HG03558 (cell line): ENCODE measurements at regions not wholly inside any gene's neighbourhood (a gene's known extent, or its start where the extent isn't known, plus 50 kb on each side); places are given as distances from the start of the nearest gene placed in this dataset.
"Not testable (repeated sequence)": the region's sequence is repeated elsewhere in the genome, so short reads cannot be mapped to it uniquely, and the experiment has no call there.

Experiments used
- ATAC-seq: cut with Tn5 transposase; IDR thresholded peaks from one replicate; pipeline ENCODE4 v1.9.1; 2021; ENCODE audit warnings: moderate number of reproducible peaks; ENCODE audit not compliant: unreplicated experiment; ENCODE audit errors: extremely low read depth

DNA sequence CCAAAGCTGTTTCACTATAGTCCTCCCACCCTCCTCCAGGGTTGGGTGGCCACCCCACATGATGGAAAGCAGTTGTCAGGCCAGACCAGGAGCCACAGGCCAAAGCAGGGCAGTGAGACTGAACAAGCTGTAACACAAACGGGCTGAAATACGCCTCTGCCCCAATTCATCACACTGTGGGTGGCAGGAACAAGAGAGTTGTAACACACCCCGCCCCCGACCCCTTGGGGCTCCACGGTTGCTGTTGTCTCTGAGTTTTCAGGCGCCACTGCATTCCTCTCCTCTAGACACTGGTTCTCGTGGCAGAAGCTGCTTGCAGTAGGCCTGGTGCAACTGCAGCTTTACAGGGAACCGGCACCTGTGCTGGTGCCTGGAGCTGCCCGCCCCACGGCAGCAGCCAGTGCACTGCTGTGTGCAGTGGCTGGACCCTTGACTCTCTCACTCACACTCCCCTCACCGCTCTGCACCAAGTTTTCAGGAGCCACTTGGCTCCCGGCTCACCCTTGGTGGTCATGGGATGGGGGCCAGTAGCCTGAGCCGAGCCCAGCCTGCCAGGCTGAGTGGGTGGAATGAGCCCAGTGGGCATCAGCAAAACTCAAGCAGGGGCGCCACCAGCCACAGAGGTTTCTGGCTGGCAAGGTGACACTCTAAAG lies 1314.5 kb upstream of the MIR17HG start:
- no peak for ATAC-seq

DNA sequence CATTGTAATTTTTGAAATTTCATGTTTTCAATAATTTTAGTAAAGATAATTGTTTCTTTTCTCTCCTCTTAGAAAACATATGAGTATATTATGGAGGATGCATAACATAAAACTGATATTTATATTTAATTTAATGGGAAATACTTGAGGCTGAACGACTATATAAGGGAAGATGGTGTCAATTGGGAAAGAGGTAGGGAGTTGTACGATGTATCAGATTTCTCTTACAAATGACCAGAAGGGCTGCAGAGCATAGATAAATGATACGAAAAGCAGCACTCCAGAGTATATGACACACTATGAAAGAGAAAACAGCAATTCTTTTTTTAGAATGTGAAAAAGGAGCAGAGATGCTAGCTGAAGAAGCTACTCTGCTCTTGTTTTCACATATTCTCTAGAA lies 1308.0 kb upstream of the MIR17HG start:
- no peak for ATAC-seq

DNA sequence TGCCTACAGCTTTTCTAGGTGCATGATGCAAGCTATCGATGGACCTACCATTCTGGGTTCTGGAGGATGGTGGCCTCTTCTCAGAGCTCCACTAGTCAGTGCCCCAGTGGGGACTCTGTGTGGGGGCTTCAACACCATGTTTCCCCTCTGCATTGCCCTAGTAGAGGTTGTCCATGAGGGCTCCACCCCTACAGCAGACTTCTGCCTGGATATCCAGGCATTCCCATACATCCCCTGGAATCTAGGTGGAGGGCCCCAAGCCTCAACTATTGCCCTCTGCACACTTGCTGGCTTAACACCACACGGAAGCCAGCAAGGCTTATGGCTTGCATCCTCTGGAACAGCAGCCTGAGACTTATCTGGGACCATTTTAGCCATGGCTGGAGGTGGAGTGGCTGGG lies 1299.9 kb upstream of the MIR17HG start:
- ATAC-seq: no peak

DNA sequence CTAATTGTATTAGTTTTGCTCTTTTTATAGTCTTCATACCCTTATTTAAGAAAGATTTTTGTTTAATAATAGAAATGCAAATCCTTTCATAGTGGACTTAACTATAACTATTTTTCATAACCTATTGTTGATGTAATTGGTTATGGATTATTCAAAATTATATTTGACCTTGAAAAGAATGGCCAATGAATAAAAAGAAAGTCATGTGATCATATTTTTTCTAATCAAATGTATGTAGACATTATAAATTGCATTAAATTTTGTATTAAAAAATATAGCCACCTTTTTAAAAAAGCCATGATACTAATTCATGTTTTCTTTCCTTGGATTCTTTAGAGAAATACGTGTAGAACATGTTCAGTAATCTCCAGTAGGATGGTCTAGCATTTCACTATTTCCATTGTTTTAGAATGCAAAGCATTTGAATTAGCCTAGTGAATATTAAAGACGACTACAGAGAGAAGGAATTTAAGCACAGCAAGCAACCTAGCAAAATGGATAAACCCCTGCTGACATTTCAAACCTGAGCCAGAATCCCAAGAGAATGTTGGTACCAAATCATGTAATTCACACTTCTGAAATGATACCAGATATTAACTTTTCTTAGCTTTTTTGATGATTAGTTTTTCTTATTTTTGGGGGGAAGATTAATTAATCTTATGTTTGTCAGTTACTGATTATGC lies 1297.4 kb upstream of the MIR17HG start:
- no peak for ATAC-seq

DNA sequence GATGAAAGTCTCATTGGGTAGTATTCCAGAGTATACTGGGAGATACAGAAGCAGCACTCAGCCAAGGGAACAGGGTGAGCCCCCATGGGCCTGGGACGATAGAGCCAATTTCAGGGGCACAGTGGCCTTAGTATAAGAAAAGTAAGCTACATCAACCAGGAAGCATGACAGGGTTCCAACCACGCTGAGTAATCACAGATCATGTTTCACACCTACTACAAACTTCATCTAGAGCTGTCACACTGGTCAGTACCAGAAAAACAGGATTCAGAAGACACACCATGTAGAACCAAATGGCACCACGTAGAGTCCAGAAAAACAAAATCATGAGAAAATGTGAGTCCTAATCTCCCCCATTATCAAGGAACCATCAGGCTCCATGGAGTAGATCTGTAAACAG lies 1292.4 kb upstream of the MIR17HG start:
- no peak for ATAC-seq

DNA sequence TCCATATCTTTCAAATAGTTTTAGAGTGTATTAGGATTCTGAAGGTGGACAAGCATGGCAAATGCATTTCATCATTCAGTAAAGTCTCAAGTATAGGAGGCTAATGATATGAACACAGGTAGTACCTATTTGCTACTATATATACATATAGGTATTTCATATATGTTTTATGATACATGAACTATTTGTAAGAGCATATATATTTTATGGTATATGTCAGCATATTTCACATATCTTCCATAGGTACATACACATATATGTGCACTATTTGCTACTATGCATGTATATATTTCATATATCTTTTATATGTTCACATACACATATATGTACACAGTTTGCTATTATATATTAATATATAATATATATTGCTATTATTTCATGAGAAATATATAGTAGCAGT lies 1291.7 kb upstream of the MIR17HG start:
- ATAC-seq: no peak

DNA sequence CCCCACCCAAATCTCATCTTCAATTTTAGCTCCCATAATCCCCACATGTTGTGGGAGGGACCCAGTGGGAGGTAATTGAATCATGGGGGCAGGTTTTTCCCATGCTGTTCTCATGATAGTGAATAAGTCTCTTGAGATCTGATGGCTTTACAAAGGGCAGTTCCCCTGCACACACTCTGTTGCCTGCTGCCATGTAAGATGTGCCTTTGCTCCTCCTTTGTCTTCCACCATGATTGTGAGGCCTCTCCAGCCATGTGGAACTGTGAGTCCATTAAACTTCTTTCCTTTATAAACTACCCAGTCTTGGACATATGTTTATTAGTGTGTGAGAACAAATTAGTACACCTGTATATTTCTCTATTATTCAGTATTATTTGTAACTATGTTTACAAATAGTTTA lies 1283.3 kb upstream of the MIR17HG start:
- ATAC-seq: not testable (repeated sequence)

DNA sequence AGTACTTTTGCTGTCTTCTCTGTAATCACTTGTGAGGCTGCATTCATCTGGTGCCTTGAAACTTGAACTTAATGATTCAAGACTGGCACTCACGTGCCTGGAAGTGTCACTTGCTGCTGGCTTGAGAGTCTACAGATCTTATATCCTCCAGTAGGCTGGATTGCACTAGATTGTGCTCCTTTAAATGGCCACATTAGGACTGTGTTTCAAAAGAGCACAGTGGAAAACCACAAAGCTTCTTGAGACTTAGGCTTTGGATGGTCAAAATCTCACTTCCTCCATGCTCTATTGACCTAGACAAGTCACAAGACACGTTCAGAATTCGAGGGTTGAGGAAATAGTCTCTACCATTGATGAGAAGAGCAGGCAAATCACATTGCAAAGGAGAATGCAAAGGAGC lies 1278.8 kb upstream of the MIR17HG start:
- ATAC-seq: no peak

DNA sequence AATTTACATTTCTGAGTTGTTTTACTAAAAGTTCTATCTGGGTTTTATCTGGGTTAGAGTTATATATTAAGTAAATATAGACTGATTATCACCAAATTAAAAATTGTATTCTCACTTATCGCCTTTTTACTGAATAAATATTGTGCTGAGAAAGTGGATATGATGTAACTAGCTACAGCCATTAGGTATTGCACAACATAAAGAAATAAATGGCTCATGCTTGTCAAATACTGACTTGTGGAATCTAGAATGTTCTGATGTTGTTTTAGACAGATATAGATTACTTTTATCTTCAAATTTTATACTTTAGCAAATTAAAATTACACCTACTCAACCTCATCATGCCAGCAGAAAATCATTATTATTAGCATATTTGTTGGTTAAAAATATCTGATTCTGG lies 1277.1 kb upstream of the MIR17HG start:
- no peak for ATAC-seq

DNA sequence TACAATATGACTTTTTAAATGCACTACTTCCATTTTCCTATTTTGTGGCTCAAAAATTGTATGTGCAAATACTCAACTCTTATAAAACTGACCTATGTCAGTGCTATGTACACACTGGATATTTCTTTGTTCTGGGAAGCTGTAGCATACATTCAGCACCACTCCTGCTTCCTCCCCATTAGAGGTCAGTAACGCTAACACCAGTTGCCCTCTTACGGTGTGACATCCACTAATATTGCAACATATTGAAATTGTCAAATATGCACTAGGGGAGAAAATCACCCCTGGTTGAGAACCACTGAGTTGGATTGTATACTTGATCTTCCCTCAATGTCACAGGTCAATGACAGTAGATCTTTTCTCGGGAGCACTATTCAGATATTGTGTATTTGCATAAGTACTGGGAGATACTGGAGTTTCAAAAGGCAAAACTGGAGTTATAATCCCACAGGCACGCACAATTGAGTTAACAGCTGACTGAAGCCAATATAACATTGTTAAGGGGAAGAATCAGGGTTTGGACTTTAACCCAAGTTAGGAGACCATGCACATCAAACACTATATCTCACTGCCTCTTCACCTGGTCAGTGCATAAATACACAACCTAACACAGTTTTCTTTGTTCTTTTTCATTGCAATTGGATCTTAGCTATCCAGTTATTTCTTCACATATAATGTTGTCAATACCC lies 1276.5 kb upstream of the MIR17HG start:
- no peak for ATAC-seq

DNA sequence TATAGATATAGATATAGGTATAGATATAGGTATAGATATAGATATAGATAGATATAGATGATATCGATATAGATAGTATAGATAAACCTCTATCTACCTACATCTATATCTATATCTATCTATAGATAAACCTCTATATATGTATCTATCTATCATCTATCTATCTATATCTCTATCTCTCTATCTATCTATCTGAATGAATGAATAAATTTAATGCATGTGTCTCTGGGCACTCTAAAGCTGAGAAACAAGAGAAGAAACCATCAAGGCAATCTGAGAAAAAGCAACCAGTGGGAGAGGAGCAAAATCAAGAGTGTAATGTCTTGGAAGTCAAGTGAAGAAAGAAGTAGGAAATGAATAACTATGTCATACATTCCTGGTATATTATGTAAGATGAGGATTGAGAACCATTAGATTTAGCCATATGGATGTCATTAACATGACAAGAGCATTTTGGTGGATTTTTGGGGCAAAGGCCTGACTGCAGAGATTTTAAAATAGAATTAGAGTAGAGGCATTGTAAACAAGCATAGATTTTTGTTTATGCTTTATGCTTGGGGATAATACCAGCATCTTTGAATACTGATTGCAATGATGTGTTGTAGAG lies 1262.7 kb upstream of the MIR17HG start:
- ATAC-seq: no peak

DNA sequence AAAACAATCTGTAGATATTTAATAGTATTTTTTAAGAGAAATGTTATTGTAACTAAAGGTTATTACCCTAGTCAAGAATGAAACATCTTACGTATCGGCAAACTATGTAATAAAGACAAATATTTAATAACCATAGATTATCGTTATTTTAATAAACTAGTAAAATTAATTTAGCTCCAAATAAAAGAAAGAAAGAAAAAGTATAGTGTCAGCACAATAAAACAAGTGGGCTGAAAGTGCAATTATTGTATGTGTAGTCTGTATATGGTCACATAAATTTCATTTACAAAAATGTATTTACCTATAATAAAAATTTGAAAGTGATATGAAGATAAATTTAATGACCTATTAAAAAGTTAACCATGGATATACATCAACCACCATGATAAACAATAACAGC lies 1258.4 kb upstream of the MIR17HG start:
- ATAC-seq: no peak

DNA sequence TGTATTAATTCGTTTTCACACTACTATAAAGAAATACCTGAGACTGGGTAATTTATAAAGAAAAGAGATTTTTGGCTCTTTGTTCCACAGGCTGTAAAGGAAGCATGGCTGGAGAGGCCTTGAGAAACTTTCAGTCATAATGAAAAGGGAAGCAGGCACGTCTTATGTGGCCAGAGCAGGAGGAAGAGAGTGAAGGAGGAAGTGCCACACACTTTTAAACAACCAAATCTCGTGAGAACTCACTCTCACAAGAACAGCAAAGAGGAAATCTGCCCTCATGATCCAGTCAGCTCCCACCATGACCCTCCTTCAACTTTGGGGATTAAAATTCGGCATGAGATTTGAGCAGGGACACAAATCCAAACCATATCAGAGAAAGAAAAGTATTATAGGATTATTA lies 1255.9 kb upstream of the MIR17HG start:
- ATAC-seq: no peak

DNA sequence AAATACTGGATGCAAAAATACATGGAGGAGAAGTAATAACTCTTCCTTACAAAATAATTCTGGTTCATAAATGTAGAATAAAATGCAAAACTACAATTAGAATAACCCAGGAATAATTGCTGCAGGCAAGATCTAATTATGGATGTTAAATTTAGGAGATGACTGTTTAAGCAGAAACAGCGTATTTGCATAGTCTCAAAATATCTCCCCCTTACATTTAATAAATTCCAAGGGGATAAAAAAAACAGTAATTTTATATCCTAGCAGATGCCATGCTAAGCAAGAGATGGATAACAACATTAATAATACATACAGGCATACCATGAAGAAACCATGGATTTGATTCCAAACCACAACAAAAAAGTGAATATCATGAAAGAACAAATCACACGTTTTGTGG lies 1253.1 kb upstream of the MIR17HG start:
- no peak for ATAC-seq

DNA sequence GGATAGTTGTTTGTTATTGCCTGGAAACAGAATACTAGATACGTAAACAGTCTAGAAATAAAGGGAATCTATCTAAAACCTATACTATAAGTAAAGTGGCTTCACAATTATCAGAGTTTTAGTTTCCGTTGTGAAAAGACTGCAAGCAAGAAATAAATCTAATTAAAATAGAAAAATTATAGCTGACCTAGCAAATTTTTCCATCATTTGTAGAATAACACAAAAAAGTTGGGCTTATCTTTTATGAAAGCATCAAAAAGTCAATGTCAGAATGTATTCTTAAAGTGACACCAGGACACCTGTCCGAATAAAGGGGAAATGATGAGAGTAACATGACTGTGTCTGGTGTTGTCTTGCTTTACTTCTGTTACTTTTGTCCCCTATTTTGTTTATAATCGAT lies 1248.9 kb upstream of the MIR17HG start:
- ATAC-seq: no peak

DNA sequence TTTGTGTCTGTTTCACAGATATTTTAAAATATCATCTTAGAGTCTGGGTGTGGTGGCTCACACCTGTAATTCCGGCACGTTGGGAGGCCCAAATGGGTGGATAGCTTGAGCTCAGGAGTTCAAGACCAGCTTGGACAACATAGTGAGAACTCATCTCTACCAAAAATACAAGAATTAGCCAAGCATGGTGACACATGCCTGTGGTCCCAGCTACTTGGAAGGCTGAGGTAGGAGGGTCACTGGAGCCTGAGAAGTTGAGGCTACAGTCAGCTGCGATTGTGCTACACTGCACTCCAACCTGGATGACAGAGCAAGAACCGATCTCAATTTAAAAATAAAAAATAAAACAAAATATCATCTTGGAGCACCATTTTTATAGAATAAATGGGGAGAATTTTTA lies 1247.6 kb upstream of the MIR17HG start:
- no peak for ATAC-seq

DNA sequence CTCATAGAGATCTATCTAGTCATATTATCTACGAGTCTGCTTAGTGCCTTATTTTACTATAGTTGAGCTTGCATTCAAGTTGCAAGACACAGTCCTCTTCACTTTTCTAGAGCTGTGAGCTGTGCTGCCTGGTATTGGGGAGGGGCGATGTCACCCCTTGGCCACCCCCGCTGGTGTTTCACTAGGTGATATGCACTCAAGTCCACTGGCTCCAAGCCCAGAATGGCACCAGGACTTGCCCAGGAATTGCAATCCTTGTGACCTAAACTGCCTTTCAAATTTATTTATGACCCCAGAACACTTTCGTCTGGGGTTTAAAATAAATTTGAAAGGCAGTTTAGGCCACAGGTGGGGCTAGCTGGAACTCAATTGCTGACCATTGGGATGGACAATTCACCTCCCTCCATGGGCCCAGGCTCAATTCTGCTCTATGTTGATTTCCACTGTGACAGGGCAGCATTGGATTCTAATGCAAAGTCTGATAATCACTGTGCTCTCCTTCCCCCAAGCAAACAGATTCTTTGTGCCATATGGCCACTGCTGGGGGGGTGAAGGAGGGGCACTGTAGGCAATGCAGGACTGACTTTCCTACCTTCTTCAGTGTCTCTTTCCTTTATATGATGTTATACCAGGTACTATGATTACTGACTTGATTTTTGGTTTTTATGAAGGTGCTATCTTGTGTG lies 1244.2 kb upstream of the MIR17HG start:
- no peak for ATAC-seq

DNA sequence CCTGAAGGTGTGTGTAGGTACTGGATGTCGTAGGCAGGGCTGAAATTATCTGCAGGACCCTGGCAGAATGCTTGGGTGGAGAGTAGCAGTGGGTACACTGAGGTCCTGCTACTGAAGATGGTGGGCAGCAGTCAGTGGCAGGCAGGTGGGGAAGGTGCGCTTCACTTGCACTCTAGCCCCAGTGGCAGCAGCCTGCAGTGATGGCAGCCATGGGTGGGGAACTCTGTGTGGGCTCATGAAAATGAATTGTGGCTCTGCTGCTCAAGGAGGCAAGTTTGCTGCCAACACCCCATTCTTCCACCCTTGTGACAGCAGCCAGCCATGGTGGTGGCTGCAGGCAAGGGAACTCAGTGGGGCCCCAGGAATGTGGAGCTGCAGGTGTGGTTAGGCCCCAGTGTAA lies 1242.7 kb upstream of the MIR17HG start:
- no peak for ATAC-seq

DNA sequence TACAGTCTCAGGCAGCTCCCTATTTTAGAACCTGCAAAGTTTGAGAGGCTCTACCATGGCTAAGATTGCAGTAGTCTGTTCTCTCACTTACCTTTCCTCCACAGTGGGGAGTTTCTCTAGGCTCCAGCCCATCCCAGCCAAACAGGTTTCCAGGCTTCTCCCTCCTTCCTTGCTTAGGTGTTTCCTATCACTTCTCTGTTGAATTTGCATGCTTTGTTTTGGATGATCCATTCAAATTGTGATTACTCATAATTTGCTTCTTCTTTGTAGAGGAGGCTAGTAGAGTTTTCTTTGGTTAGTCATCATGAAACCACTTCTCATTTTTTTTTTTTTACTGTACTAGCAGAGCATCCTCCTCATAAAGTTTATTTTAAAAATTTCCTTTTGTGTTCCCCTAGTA lies 1242.2 kb upstream of the MIR17HG start:
- no peak for ATAC-seq

DNA sequence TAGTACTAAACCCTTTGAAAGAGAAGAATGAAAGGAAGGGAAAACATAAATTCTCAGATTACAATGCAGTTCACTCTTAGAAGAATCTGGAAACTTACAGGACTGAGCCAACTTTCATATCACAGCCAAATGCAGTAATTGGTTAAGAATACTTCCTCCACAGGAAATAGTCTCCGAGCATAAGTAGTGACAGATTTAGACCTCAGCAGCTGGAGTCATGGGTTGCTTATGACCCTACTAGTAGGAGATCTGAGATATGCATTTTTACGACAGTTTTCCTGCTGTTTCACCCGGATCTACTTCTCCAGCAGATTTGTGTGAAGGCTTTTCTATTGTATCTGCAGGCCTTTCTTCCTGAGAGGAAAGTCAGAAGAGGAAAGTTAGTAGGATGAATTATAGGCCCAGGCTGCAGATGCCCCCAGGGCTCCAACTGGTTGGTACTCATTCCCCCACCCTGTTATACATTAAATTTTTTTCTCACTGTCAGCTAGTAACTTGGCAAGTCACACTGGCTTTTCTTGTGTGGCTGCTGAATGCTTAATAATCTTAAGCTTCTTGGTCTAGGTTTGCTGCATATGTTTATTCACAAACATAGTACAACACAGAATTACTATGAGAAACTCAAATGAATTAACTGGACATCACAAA lies 1241.5 kb upstream of the MIR17HG start:
- no peak for ATAC-seq
